GM12878 (cell line): ENCODE measurements at regions not wholly inside any gene's neighbourhood (a gene's known extent, or its start where the extent isn't known, plus 50 kb on each side); places are given as distances from the start of the nearest gene placed in this dataset.

Experiments used
- ATAC-seq: fragments of 200-7000 bp; cut with Tn5 transposase; 3 replicates; pipeline ENCODE4 v1.9.1; 2020; ENCODE audit warnings: mild to moderate bottlenecking, moderate library complexity
- BruUV-seq: library from RNA; stranded (reverse); fragments of 400-500 nt; replicated peaks from 2 replicates; lab custom pipeline; 2021; lab: Mats Ljungman, UMichigan
- CTCF ChIA-PET: fragments of 300-600 bp; sonication (Branson Sonifier 250); formaldehyde crosslinking; extraction: SDS; loops from one replicate; lab custom pipeline; 2021; ENCODE audit warnings: inconsistent platforms; lab: Yijun Ruan, JAX
- POLR2A ChIA-PET: fragments of 350-600 bp; formaldehyde crosslinking; extraction: SDS; loops from one replicate; lab custom pipeline; 2021; ENCODE audit warnings: inconsistent platforms; lab: Charles Lee
- RAD21 ChIA-PET: fragments of 300-600 bp; sonication (Branson Sonifier 250); formaldehyde crosslinking; loops from one replicate; lab custom pipeline; 2023; ENCODE audit warnings: antibody characterized with exemption; ENCODE audit not compliant: unreplicated experiment; lab: Charles Lee
- SMC1A ChIA-PET: fragments of 300-600 bp; sonication (Branson Sonifier 250); formaldehyde crosslinking; loops from one replicate; lab custom pipeline; 2023; ENCODE audit not compliant: unreplicated experiment, uncharacterized antibody; lab: Charles Lee
- DNase-seq: peaks from one replicate; pipeline ENCODE4 v3.0.0-alpha.2; 2011; ENCODE audit warnings: low read depth, low spot score
- FAIRE-seq: peaks from 3 replicates; lab custom pipeline; 2011; peaks lifted over from hg19 to GRCh38; lab: Jason Lieb, UNC
- H2AFZ ChIP-seq: 2 replicates; pipeline ENCODE4 v1.6.0; 2011; ENCODE audit warnings: low read depth, low read length, control low read depth; ENCODE audit not compliant: control insufficient read depth
- H3K27ac ChIP-seq: 2 replicates; pipeline ENCODE4 v1.5.1; 2011; ENCODE audit warnings: control low read depth; ENCODE audit not compliant: control insufficient read depth, insufficient read depth
- H3K27me3 ChIP-seq, 2 experiments: replicated peaks in 1 of 2; 2 replicates each; pipeline versions ENCODE4 v1.6.0 to v1.6.1; 2011; ENCODE audit warnings: low read length in 1 of 2; ENCODE audit not compliant: control insufficient read depth in 2 of 2, insufficient read depth in 2 of 2
- H3K36me3 ChIP-seq, 2 experiments: 2 replicates each; pipeline ENCODE4 v1.5.1; 2011; ENCODE audit warnings: low read length in 1 of 2; ENCODE audit not compliant: control insufficient read depth in 2 of 2, insufficient read depth in 2 of 2
- H3K4me1 ChIP-seq: 2 replicates; pipeline ENCODE4 v1.6.1; 2011; ENCODE audit warnings: mild to moderate bottlenecking, low read length, moderate library complexity, mixed read lengths; ENCODE audit not compliant: control insufficient read depth, insufficient read depth
- H3K4me2 ChIP-seq: 2 replicates; pipeline ENCODE4 v1.6.0; 2011; ENCODE audit warnings: control low read depth; ENCODE audit not compliant: control insufficient read depth, insufficient read depth
- H3K4me3 ChIP-seq: fragments of 200-600 bp; sonication (generic); 2 replicates; pipeline ENCODE4 v1.5.1; 2016
- H3K79me2 ChIP-seq: 2 replicates; pipeline ENCODE4 v1.6.0; 2011; ENCODE audit warnings: low read length; ENCODE audit not compliant: control insufficient read depth, insufficient read depth
- H3K9ac ChIP-seq: 2 replicates; pipeline ENCODE4 v1.8.0; 2011; ENCODE audit warnings: low read length, control low read depth, mixed read lengths; ENCODE audit not compliant: control insufficient read depth, insufficient read depth
- H3K9me3 ChIP-seq: replicated peaks from 3 replicates; pipeline ENCODE4 v1.5.1; 2011; ENCODE audit warnings: mild to moderate bottlenecking, low read length; ENCODE audit not compliant: control insufficient read depth, insufficient read depth
- H4K20me1 ChIP-seq: 2 replicates; pipeline ENCODE4 v1.6.0; 2011; ENCODE audit not compliant: control insufficient read depth, insufficient read depth
- ATF3 ChIP-seq: IDR thresholded peaks from 2 replicates; pipeline ENCODE4 v1.6.1; 2011; ENCODE audit warnings: low read depth, mild to moderate bottlenecking, low read length, moderate library complexity, borderline replicate concordance; ENCODE audit errors: extremely low read depth
- BMI1 ChIP-seq: fragments of 450-650 bp; IDR thresholded peaks from 2 replicates; pipeline ENCODE4 v1.6.1; 2016; ENCODE audit warnings: mild to moderate bottlenecking, moderate library complexity, borderline replicate concordance
- CBX5 ChIP-seq: sonication (generic); IDR thresholded peaks from 2 replicates; pipeline ENCODE4 v1.6.1; 2016; ENCODE audit warnings: low read depth, moderate library complexity, mild to moderate bottlenecking, inconsistent platforms
- CHD2 ChIP-seq: IDR thresholded peaks from 2 replicates; pipeline ENCODE4 v1.6.1; 2011; ENCODE audit warnings: low read depth, low read length, improper control_type of control experiment, borderline replicate concordance
- ETV6 ChIP-seq, 2 experiments: fragments of 450-650 bp in 1 of 2; IDR thresholded peaks in 1 of 2; conservative IDR thresholded peaks in 1 of 2; 2 replicates each; pipeline ENCODE4 v1.6.1; 2014; ENCODE audit warnings: antibody characterized with exemption in 1 of 2, borderline replicate concordance in 1 of 2, low read depth in 1 of 2, mild to moderate bottlenecking in 1 of 2, moderate library complexity in 1 of 2
- FOXM1 ChIP-seq: IDR thresholded peaks from 2 replicates; pipeline ENCODE4 v1.6.1; 2012; ENCODE audit warnings: low read depth, mild to moderate bottlenecking, inconsistent platforms, low read length, moderate library complexity
- NBN ChIP-seq: fragments of 450-650 bp; IDR thresholded peaks from 2 replicates; pipeline ENCODE4 v1.6.1; 2016
- NFIC ChIP-seq: IDR thresholded peaks from 2 replicates; pipeline ENCODE4 v1.6.1; 2012; ENCODE audit warnings: low read depth, mild to moderate bottlenecking, inconsistent platforms, low read length, moderate library complexity
- NFYA ChIP-seq: IDR thresholded peaks from 2 replicates; pipeline ENCODE4 v1.6.1; 2011; ENCODE audit warnings: low read depth, mild to moderate bottlenecking, low read length, improper control_type of control experiment, borderline replicate concordance
- POU2F2 ChIP-seq: IDR thresholded peaks from 3 replicates; pipeline ENCODE4 v1.6.1; 2011; ENCODE audit warnings: low read depth, mild to moderate bottlenecking, low read length, borderline replicate concordance
- RB1 ChIP-seq: fragments of 450-650 bp; formaldehyde crosslinking; IDR thresholded peaks from 2 replicates; pipeline ENCODE4 v1.6.1; 2017; ENCODE audit warnings: mild to moderate bottlenecking, borderline replicate concordance
- RUNX3 ChIP-seq: IDR thresholded peaks from 2 replicates; pipeline ENCODE4 v1.6.1; 2012; ENCODE audit warnings: low read length, inconsistent platforms
- SMARCA5 ChIP-seq: fragments of 450-650 bp; IDR thresholded peaks from 2 replicates; pipeline ENCODE4 v1.6.1; 2017; ENCODE audit warnings: mild to moderate bottlenecking
- SRF ChIP-seq, 2 experiments: IDR thresholded peaks; 2 replicates each; pipeline ENCODE4 v1.6.1; 2011; ENCODE audit warnings: low read depth in 2 of 2, low read length in 2 of 2, mild to moderate bottlenecking in 1 of 2, moderate library complexity in 1 of 2
- STAT1 ChIP-seq: fragments of 450-650 bp; conservative IDR thresholded peaks from 2 replicates; pipeline ENCODE4 v1.6.1; 2014; ENCODE audit warnings: antibody characterized with exemption, mild to moderate bottlenecking
- TBL1XR1 ChIP-seq: IDR thresholded peaks from 2 replicates; pipeline ENCODE4 v1.6.1; 2012; ENCODE audit warnings: low read depth, low read length, improper control_type of control experiment
- USF1 ChIP-seq: IDR thresholded peaks from 2 replicates; pipeline ENCODE4 v1.6.1; 2011; ENCODE audit warnings: borderline replicate concordance, low read depth, mild to moderate bottlenecking, moderate library complexity, mixed read lengths, low read length; ENCODE audit not compliant: insufficient read depth; ENCODE audit errors: extremely low read length
- ZBTB4 ChIP-seq: fragments of 450-650 bp; formaldehyde crosslinking; IDR thresholded peaks from 2 replicates; pipeline ENCODE4 v1.4.0; 2022; ENCODE audit warnings: mild to moderate bottlenecking, moderate library complexity
- WGBS: methylation state at CpG from one replicate; pipeline ENCODE4 v1.1.6; 2016; ENCODE audit warnings: low lambda C conversion rate; ENCODE audit not compliant: insufficient replicate concordance, insufficient coverage; ENCODE audit errors: missing lambda C conversion rate; 5-methylcytosine and 5-hydroxymethylcytosine counted together
- in situ Hi-C: fragments of 300-500 bp; cut with MboI; formaldehyde crosslinking; loops from 9 replicates; pipeline ENCODE4 v1.14.3; 2018; ENCODE audit warnings: mixed read lengths
- intact Hi-C: fragments of 100-400 bp; cut with micrococcal nuclease; formaldehyde crosslinking; loops from one replicate; pipeline ENCODE4 v1.14.2; 2022; ENCODE audit not compliant: unreplicated experiment

GRCh38 chr2:12428324-12428723 lies 288.4 kb upstream of the TRIB2 start:
- ChIA-PET POLR2A (no interaction called here), CTCF (interaction anchor here (0.6 kb wide), 1 partner anchor 19 kb away, joined by 3 read pairs; no protein-coding TSS in a partner anchor), RAD21 (no interaction called here), SMC1A (interaction anchor here (1.4 kb wide), 1 partner anchor 251 kb away, joined by 3 read pairs; no protein-coding TSS in a partner anchor)
- H3K4me3 ChIP-seq: no peak overlapping the region
- DNase-seq (no peak), ATAC-seq (no peak), FAIRE-seq (no peak)
- no peaks in the 10 kb centered on the region for H3K79me2 ChIP-seq
- WGBS: 96% methylated on average over 5 of the region's 5 CpGs
- no peak overlapping the region for H3K9ac ChIP-seq
- TF ChIP-seq TBL1XR1 (no peak), SRF (IDR thresholded peaks at IDR 0.05; ENCODE audit: low read depth in 2 of 2, low read length in 2 of 2) (no peak), USF1 (no peak), ZBTB4 (CRISPR knock-in tag) (no peak), CHD2 (no peak), POU2F2 (no peak), NFIC (no peak), ETV6 (conservative IDR thresholded peaks at IDR 0.05 in 1 of 2, IDR thresholded peaks at IDR 0.05 in 1 of 2; ENCODE audit: borderline replicate concordance in 1 of 2, low read depth in 1 of 2) (no peak), FOXM1 (no peak), NFYA (no peak), STAT1 (no peak), BMI1 (no peak), CBX5 (no peak), ATF3 (no peak), SMARCA5 (no peak), RB1 (no peak), NBN (no peak), RUNX3 (no peak)
- intact Hi-C loops (no loop called here), in situ Hi-C loops (no loop called here)
- no TSS peak for BruUV-seq
- H3K36me3 ChIP-seq: no peaks in the 10 kb centered on the region
- H4K20me1 ChIP-seq: no peaks in the 10 kb centered on the region
- H3K4me1 ChIP-seq: no peaks in the 10 kb centered on the region
- H2AFZ ChIP-seq: no peak overlapping the region
- H3K27ac ChIP-seq: no peak overlapping the region
- no peak overlapping the region for H3K4me2 ChIP-seq
- no peaks in the 10 kb centered on the region for H3K27me3 ChIP-seq
- no peaks in the 10 kb centered on the region for H3K9me3 ChIP-seq
